PFSK-1 (cell line): ENCODE measurements at regions not wholly inside any gene's neighbourhood (a gene's known extent, or its start where the extent isn't known, plus 50 kb on each side); places are given as distances from the start of the nearest gene placed in this dataset.

Source experiments
- POLR2AphosphoS5 ChIP-seq: IDR thresholded peaks from 2 replicates; pipeline ENCODE4 v1.6.1; 2012; ENCODE audit warnings: low read depth, mild to moderate bottlenecking, control low read depth, low read length, moderate library complexity
- SIN3A ChIP-seq: IDR thresholded peaks from 2 replicates; pipeline ENCODE4 v1.6.1; 2012; ENCODE audit warnings: mild to moderate bottlenecking, low read length, moderate library complexity, borderline replicate concordance; ENCODE audit not compliant: insufficient read depth
- TAF1 ChIP-seq: IDR thresholded peaks from 2 replicates; pipeline ENCODE4 v1.6.1; 2012; ENCODE audit warnings: low read length, control low read depth, borderline replicate concordance; ENCODE audit not compliant: insufficient read depth

DNA sequence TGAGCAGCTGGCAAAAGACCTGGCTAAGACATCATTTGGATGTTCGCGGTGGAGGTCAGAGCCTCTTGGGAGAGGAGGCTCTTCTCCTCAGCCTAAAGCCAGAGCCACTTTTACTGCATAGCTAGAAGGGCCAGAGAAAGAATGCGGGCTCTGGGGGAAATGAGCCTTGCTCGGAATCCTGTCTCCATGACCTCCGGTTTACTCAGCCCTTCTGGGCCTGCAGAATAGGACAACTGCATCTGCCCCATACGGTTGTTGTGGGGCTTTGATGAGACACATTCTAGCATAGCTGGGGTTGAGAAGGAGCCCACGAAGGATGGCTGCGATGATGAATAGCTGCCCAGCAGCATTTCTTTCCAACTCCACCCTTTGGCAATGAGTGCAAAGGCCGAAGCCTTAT, 115.0 kb upstream of the SLC22A23 start:
- TF ChIP-seq TAF1 = no peak
- no peak for TF ChIP-seq POLR2AphosphoS5
- no peak for TF ChIP-seq SIN3A
